Caco-2 (cell line): ENCODE measurements at regions not wholly inside any gene's neighbourhood (a gene's known extent, or its start where the extent isn't known, plus 50 kb on each side); places are given as distances from the start of the nearest gene placed in this dataset.

Experiments used
- BruUV-seq: library from RNA; stranded (reverse); fragments of 400-500 nt; replicated peaks from 2 replicates; lab custom pipeline; 2021; lab: Mats Ljungman, UMichigan
- CTCF ChIA-PET: fragments of 300-600 bp; sonication (Branson Sonifier 250); formaldehyde crosslinking; loops from one replicate; lab custom pipeline; 2022; ENCODE audit warnings: antibody characterized with exemption; lab: Charles Lee
- POLR2A ChIA-PET: fragments of 300-600 bp; sonication (Branson Sonifier 250); formaldehyde crosslinking; loops from one replicate; lab custom pipeline; 2022; ENCODE audit warnings: antibody characterized with exemption; lab: Charles Lee
- DNase-seq, 2 experiments: peaks; one replicate each; pipeline versions ENCODE4 v3.0.0 to v3.0.0-alpha.2; 2020 to 2022
- H3K27me3 ChIP-seq: replicated peaks from 2 replicates; pipeline ENCODE4 v1.6.0; 2011; ENCODE audit warnings: low read length; ENCODE audit not compliant: control insufficient read depth, insufficient read depth
- H3K36me3 ChIP-seq: 2 replicates; pipeline ENCODE4 v1.5.1; 2011; ENCODE audit warnings: low read length; ENCODE audit not compliant: control insufficient read depth, insufficient read depth
- H3K4me1 ChIP-seq: fragments of 250-450 bp; sonication (Bioruptor Pico); 2 replicates; pipeline ENCODE4 v1.5.1; 2020; ENCODE audit warnings: mild to moderate bottlenecking
- H3K4me3 ChIP-seq: 2 replicates; pipeline ENCODE4 v1.5.1; 2011; ENCODE audit warnings: low read depth, mild to moderate bottlenecking, control low read depth, low read length
- H3K9me3 ChIP-seq: fragments of 250-450 bp; sonication (Bioruptor Pico); 2 replicates; pipeline ENCODE4 v1.5.1; 2020; ENCODE audit warnings: mild to moderate bottlenecking, moderate library complexity
- H3K27ac Mint-ChIP-seq: one replicate; pipeline ENCODE4 v1.8.0; 2022; ENCODE audit warnings: mixed read lengths; ENCODE audit not compliant: unreplicated experiment
- H3K27me3 Mint-ChIP-seq: one replicate; pipeline ENCODE4 v1.8.0; 2022; ENCODE audit warnings: mixed read lengths; ENCODE audit not compliant: insufficient read depth, unreplicated experiment
- H3K36me3 Mint-ChIP-seq: one replicate; pipeline ENCODE4 v1.8.0; 2022; ENCODE audit warnings: mild to moderate bottlenecking, mixed read lengths; ENCODE audit not compliant: insufficient read depth, unreplicated experiment
- H3K4me1 Mint-ChIP-seq: one replicate; pipeline ENCODE4 v1.8.0; 2022; ENCODE audit warnings: low read depth, mixed read lengths; ENCODE audit not compliant: unreplicated experiment
- H3K4me3 Mint-ChIP-seq: one replicate; pipeline ENCODE4 v1.8.0; 2022; ENCODE audit warnings: mild to moderate bottlenecking, moderate library complexity, mixed read lengths; ENCODE audit not compliant: unreplicated experiment
- H3K9me3 Mint-ChIP-seq: one replicate; pipeline ENCODE4 v1.8.0; 2022; ENCODE audit warnings: mixed read lengths; ENCODE audit not compliant: unreplicated experiment
- intact Hi-C: fragments of 100-400 bp; cut with micrococcal nuclease; formaldehyde crosslinking; loops from one replicate; pipeline ENCODE4 v1.10.0; 2022; ENCODE audit not compliant: unreplicated experiment
- TF ChIP-seq, protein P1 (sequence below), 2 experiments: fragments of 200-600 bp in 1 of 2; IDR thresholded peaks; 1 replicate in 1 of 2; 2 replicates in 1 of 2; pipeline versions ENCODE4 v1.5.1 to v1.8.0; 2011 to 2022; ENCODE audit warnings: antibody characterized with exemption in 1 of 2, control low read depth in 1 of 2, inconsistent platforms in 1 of 2, low read depth in 1 of 2, low read length in 1 of 2, mild to moderate bottlenecking in 1 of 2, moderate library complexity in 1 of 2; ENCODE audit not compliant: insufficient read depth in 1 of 2, severe bottlenecking in 1 of 2, unreplicated experiment in 1 of 2

- no peaks in the 10 kb centered on the region for H3K27me3 Mint-ChIP-seq
- Histone ChIP-seq H3K27me3 (no peaks in the 10 kb centered on the region), H3K4me3 (no peak overlapping the region), H3K4me1 (peaks cover 16% of the 10 kb centered on the region), H3K36me3 (no peaks in the 10 kb centered on the region), H3K9me3 (no peaks in the 10 kb centered on the region)
- BruUV-seq: no TSS peak
- TF ChIP-seq, protein P1, sequence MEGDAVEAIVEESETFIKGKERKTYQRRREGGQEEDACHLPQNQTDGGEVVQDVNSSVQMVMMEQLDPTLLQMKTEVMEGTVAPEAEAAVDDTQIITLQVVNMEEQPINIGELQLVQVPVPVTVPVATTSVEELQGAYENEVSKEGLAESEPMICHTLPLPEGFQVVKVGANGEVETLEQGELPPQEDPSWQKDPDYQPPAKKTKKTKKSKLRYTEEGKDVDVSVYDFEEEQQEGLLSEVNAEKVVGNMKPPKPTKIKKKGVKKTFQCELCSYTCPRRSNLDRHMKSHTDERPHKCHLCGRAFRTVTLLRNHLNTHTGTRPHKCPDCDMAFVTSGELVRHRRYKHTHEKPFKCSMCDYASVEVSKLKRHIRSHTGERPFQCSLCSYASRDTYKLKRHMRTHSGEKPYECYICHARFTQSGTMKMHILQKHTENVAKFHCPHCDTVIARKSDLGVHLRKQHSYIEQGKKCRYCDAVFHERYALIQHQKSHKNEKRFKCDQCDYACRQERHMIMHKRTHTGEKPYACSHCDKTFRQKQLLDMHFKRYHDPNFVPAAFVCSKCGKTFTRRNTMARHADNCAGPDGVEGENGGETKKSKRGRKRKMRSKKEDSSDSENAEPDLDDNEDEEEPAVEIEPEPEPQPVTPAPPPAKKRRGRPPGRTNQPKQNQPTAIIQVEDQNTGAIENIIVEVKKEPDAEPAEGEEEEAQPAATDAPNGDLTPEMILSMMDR (IDR thresholded peaks at IDR 0.05; ENCODE audit: insufficient read depth in 1 of 2, low read depth in 1 of 2, low read length in 1 of 2, severe bottlenecking in 1 of 2, unreplicated experiment in 1 of 2): no peak
- no peak overlapping the region for H3K27ac Mint-ChIP-seq
- H3K36me3 Mint-ChIP-seq: no peaks in the 10 kb centered on the region
- DNase-seq: no peak
- intact Hi-C loops: no loop called here
- no peaks in the 10 kb centered on the region for H3K9me3 Mint-ChIP-seq
- CTCF ChIA-PET: no interaction called here
- no peak overlapping the region for H3K4me3 Mint-ChIP-seq
- POLR2A ChIA-PET: no interaction called here
- peaks cover 8% of the 10 kb centered on the region for H3K4me1 Mint-ChIP-seq
Observed at GRCh38 chr1:58844176-58844575, 60.3 kb upstream of the JUN start.

- Mint-ChIP-seq H3K4me3 (no peak overlapping the region), H3K27me3 (no peaks in the 10 kb centered on the region), H3K4me1 (peaks cover 8% of the 10 kb centered on the region), H3K27ac (no peak overlapping the region), H3K9me3 (no peaks in the 10 kb centered on the region), H3K36me3 (no peaks in the 10 kb centered on the region)
- H3K9me3 ChIP-seq: no peaks in the 10 kb centered on the region
- intact Hi-C loops: no loop called here
- no peak for DNase-seq
- ChIA-PET POLR2A (no interaction called here), CTCF (interaction anchor here (0.9 kb wide), 1 partner anchor 8 kb away, joined by 3 read pairs; no protein-coding TSS in a partner anchor)
- TF ChIP-seq, protein P1 (IDR thresholded peaks at IDR 0.05; ENCODE audit: insufficient read depth in 1 of 2, low read depth in 1 of 2, low read length in 1 of 2, severe bottlenecking in 1 of 2, unreplicated experiment in 1 of 2): no peak
- H3K27me3 ChIP-seq: no peaks in the 10 kb centered on the region
- H3K4me3 ChIP-seq: no peak overlapping the region
- H3K36me3 ChIP-seq: no peaks in the 10 kb centered on the region
- BruUV-seq: no TSS peak
- peaks cover 9% of the 10 kb centered on the region for H3K4me1 ChIP-seq
Observed at GRCh38 chr1:58845942-58846341, 62.1 kb upstream of the JUN start.

GRCh38 chr1:58848818-58849411 is 65.1 kb upstream of the JUN start:
- ChIA-PET POLR2A (no interaction called here), CTCF (no interaction called here)
- BruUV-seq: no TSS peak
- no peaks in the 10 kb centered on the region for H3K27me3 ChIP-seq
- Mint-ChIP-seq H3K27me3 (no peaks in the 10 kb centered on the region), H3K4me3 (no peak overlapping the region), H3K27ac (no peak overlapping the region), H3K9me3 (no peaks in the 10 kb centered on the region), H3K4me1 (no peaks in the 10 kb centered on the region), H3K36me3 (no peaks in the 10 kb centered on the region)
- no peak overlapping the region for H3K4me3 ChIP-seq
- no peak for DNase-seq
- peaks cover 3% of the 10 kb centered on the region; the same call in 1 of the 2 replicates for H3K4me1 ChIP-seq
- H3K36me3 ChIP-seq: no peaks in the 10 kb centered on the region
- no peaks in the 10 kb centered on the region for H3K9me3 ChIP-seq
- intact Hi-C loops: no loop called here
- TF ChIP-seq, protein P1 (IDR thresholded peaks at IDR 0.05; ENCODE audit: insufficient read depth in 1 of 2, low read depth in 1 of 2, low read length in 1 of 2, severe bottlenecking in 1 of 2, unreplicated experiment in 1 of 2): no peak
